ENCODE measurements at regions not wholly inside any gene's neighbourhood (a gene's known extent, or its start where the extent isn't known, plus 50 kb on each side); places are given as distances from the start of the nearest gene placed in this dataset.

GRCh38 chr16:7137560-7138330 lies 194.9 kb upstream of the RBFOX1 start:
- no peak for TF ChIP-seq CTCF (conservative IDR thresholded peaks at IDR 0.05; ENCODE audit: low read length)
- TF ChIP-seq EZH2phosphoT487 (IDR thresholded peaks at IDR 0.05; ENCODE audit: borderline replicate concordance, low read depth, low read length) = no peak
